NOMO-1 (cell line): ENCODE measurements at regions not wholly inside any gene's neighbourhood (a gene's known extent, or its start where the extent isn't known, plus 50 kb on each side); places are given as distances from the start of the nearest gene placed in this dataset.

ENCODE experiments used
- DNase-seq, 2 experiments: peaks; one replicate each; lab custom pipeline; 2025; ENCODE audit not compliant: unreplicated experiment in 2 of 2; lab: John Stamatoyannopoulos, UW

GRCh38 chrX:28042826-28043564 lies 61.7 kb upstream of the DCAF8L1 start:
- no peak for DNase-seq

- no peak for DNase-seq
Observed at GRCh38 chrX:28042260-28042659, 61.0 kb upstream of the DCAF8L1 start.

DNA sequence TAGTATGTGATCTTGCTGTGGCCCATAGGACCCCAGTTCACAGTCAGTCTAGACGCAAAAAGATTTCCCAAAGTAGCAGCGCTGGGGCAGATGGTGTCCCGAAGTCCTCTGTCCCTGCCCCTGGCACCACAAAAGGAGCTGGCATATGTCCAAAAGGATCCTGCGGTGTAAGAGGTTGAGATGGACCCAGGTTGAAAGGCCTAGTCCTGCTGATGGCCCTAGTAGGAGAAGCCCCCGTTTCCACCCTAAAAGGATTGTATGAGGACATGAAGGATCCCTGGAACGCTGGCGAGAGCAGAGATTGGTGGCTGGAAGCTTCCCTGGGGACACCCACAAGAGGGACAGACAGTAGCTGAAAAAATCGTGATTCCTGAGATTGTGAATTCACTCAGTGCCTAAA lies 58.0 kb upstream of the DCAF8L1 start:
- no peak for DNase-seq
